Spleen (tissue), 11 donors: ENCODE measurements at regions not wholly inside any gene's neighbourhood (a gene's known extent, or its start where the extent isn't known, plus 50 kb on each side); places are given as distances from the start of the nearest gene placed in this dataset.

Source experiments
- DNase-seq: peaks from one replicate; pipeline ENCODE4 v3.0.0-alpha.2; 2020
- H3K27ac ChIP-seq, 8 donors: fragments of 200-600 bp; sonication (generic) in 7 of 8; 1 replicate in 4 of 8; 2 replicates in 4 of 8; pipeline versions ENCODE4 v1.5.0 to v1.8.0; 2016 to 2021; ENCODE audit warnings: inconsistent platforms in 4 of 8, mild to moderate bottlenecking in 4 of 8, moderate library complexity in 1 of 8
- H3K27me3 ChIP-seq, 7 donors: fragments of 200-600 bp; sonication (generic) in 6 of 7; replicated peaks in 1 of 7; 1 replicate in 4 of 7; 2 replicates in 3 of 7; pipeline versions ENCODE4 v1.5.0 to v1.8.0; 2016 to 2021; ENCODE audit warnings: inconsistent platforms in 3 of 7, mild to moderate bottlenecking in 1 of 7
- H3K36me3 ChIP-seq, 6 donors: fragments of 200-600 bp; sonication (generic) in 5 of 6; 1 replicate in 4 of 6; 2 replicates in 2 of 6; pipeline versions ENCODE4 v1.5.0 to v1.8.0; 2016 to 2021; ENCODE audit warnings: inconsistent platforms in 2 of 6
- H3K4me1 ChIP-seq, 6 donors: fragments of 200-600 bp; sonication (generic) in 5 of 6; 1 replicate in 3 of 6; 2 replicates in 3 of 6; pipeline versions ENCODE4 v1.5.0 to v1.8.0; 2016 to 2021; ENCODE audit warnings: inconsistent platforms in 3 of 6
- H3K4me3 ChIP-seq, 8 donors: fragments of 200-600 bp; sonication (generic) in 7 of 8; 1 replicate in 4 of 8; 2 replicates in 4 of 8; pipeline versions ENCODE4 v1.5.0 to v1.8.0; 2016 to 2021; ENCODE audit warnings: inconsistent platforms in 4 of 8, mild to moderate bottlenecking in 4 of 8, moderate library complexity in 2 of 8
- H3K9me3 ChIP-seq, 8 donors: fragments of 200-600 bp; sonication (generic) in 7 of 8; 1 replicate in 4 of 8; 2 replicates in 4 of 8; pipeline versions ENCODE4 v1.5.0 to v1.8.0; 2016 to 2021; ENCODE audit warnings: inconsistent platforms in 4 of 8
- CTCF ChIP-seq, 11 experiments: fragments of 200-600 bp in 7 of 11; fragments of 450-650 bp in 4 of 11; sonication (generic) in 4 of 11; IDR thresholded peaks in 8 of 11; conservative IDR thresholded peaks in 3 of 11; 1 replicate in 7 of 11; 2 replicates in 4 of 11; pipeline versions ENCODE4 v1.4.0 to v1.8.0; 2016 to 2021; ENCODE audit warnings: antibody characterized with exemption in 11 of 11, inconsistent platforms in 4 of 11, mild to moderate bottlenecking in 1 of 11
- POLR2A ChIP-seq, 3 donors: fragments of 450-650 bp; IDR thresholded peaks; one replicate each; pipeline ENCODE4 v1.5.1; 2017; ENCODE audit warnings: antibody characterized with exemption in 3 of 3, mild to moderate bottlenecking in 1 of 3
- POLR2AphosphoS5 ChIP-seq, 3 donors: sonication (generic); formaldehyde crosslinking; IDR thresholded peaks; one replicate each; pipeline ENCODE4 v1.5.1; 2017; ENCODE audit warnings: antibody characterized with exemption in 3 of 3
- WGBS, 5 donors: extraction: QIAGEN DNeasy Blood & Tissue Kit in 3 of 5; methylation state at CpG; one replicate each; pipeline versions ENCODE4 v1.1.5 to v1.1.7; 2013 to 2018; 5-methylcytosine and 5-hydroxymethylcytosine counted together
- intact Hi-C: fragments of 100-400 bp; cut with DNase I; formaldehyde crosslinking; loops from one replicate; pipeline ENCODE4 v1.15.0; 2023; ENCODE audit warnings: low total_unique reads
- small RNA-seq, 4 donors: library from RNA; depleted of rRNA; stranded (forward); fragments of <200 nt; gene quantifications; one replicate each; pipeline ENCODE3, GENCODE V24; 2016
- donor health status: healthy with polysubstance abuse.
- donor health status: DM: no; HTN: no; CAD: no; lungs with moderate emphysema.
- donor health status: DM: no; HTN: no; CAD: no.
- donor health status: Bipolar disorder and iron deficiency.
- donor health status: healthy.
- donor health status: DM: no; HTN: no; CAD: no.
- donor health status: DM: yes; HTN: yes; CAD: no.

GRCh38 chr2:223541546-223541945 is 60.6 kb downstream of the SCG2 start:
- 73 to 91% (median 81%) methylated on average over 2 of the region's 2 CpGs for WGBS, 5 donors
- intact Hi-C loops: no loop called here
- no peak for TF ChIP-seq POLR2AphosphoS5 (IDR thresholded peaks at IDR 0.05)
- no peak for TF ChIP-seq CTCF (IDR thresholded peaks at IDR 0.05 in 8 of 11, conservative IDR thresholded peaks at IDR 0.05 in 3 of 11)
- TF ChIP-seq POLR2A (IDR thresholded peaks at IDR 0.05): no peak
- H3K36me3 ChIP-seq: no peaks in the 10 kb centered on the region
- H3K9me3 ChIP-seq: no peaks in the 10 kb centered on the region
- H3K27ac ChIP-seq: no peak overlapping the region
- no peak overlapping the region for H3K4me3 ChIP-seq
- DNase-seq: no peak
- H3K27me3 ChIP-seq: peaks cover 0 to 4% (median 0%) of the 10 kb centered on the region in 7 donors
- no peaks in the 10 kb centered on the region for H3K4me1 ChIP-seq

DNA sequence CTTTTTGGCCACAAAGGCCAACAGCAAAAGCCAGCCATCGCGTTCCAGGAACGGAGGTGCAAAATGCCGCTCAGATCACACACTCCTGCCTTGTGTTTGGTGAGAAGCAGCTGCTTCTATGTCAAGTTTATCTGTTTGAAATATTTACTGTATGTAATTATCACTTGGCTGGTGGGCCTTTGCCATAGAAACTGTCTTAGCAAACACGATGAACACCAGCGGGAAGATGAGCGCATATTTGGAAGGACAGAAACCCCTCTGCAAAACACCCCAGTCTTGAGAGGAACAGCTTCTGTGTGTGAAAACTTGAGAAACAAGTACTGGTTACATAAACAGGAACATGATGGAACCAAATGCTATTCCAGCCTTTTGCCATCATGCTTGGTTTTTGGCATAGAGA is 59.7 kb downstream of the SCG2 start:
- TF ChIP-seq POLR2AphosphoS5 (IDR thresholded peaks at IDR 0.05): no peak
- no peak overlapping the region for H3K4me3 ChIP-seq
- 93 to 96% (median 94%) methylated on average over 7 of the region's 7 CpGs for WGBS, 5 donors
- no peaks in the 10 kb centered on the region for H3K9me3 ChIP-seq
- no peak overlapping the region for H3K27ac ChIP-seq
- H3K27me3 ChIP-seq: peaks cover 0 to 4% (median 0%) of the 10 kb centered on the region in 7 donors
- no peaks in the 10 kb centered on the region for H3K4me1 ChIP-seq
- intact Hi-C loops: no loop called here
- H3K36me3 ChIP-seq: no peaks in the 10 kb centered on the region
- no peak for DNase-seq

DNA sequence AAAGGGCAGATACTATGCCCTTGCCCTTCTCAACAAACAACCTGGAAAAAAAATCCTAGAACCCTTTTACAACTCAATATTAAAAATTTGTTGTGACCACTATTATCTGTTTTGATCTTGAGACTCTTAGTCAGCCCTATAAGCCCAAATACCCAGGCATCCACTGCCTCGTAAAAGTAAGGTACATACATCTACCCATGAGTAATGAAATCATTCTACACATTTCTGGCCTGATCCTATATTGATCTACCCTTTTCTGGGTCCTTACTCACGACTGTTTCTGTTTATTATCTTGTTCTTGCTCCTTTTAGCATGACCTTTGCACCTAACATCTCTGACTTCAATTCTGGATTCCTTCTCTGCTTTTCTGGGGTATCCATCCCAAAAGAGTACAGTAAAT is 56.8 kb downstream of the SCG2 start:
- no peak for DNase-seq
- 43 to 62% (median 52%) methylated on average over 2 of the region's 2 CpGs for WGBS, 5 donors

DNA sequence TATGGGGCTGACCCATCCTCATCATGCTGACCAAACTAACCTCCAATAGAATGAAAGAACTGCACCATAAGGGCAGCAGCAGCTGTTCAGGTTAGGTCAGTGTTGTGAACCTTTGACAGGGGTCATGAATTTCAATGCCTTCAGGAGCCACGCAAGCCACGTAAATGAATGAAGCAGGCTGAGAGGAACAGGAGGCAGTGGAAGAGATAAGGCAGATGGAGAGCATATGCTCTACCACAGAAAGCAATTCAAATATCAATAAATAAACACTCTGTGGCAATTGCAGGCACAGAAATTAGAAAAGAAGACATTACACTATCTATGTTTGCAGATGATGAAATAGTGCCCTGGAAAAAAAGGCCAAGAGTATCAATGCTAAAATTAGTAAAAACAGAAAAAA is 56.3 kb downstream of the SCG2 start:
- intact Hi-C loops: no loop called here

More for the DNA sequence above, 56.8 kb downstream of the SCG2 start:
- intact Hi-C loops: no loop called here
- H3K27me3 ChIP-seq: no peaks in the 10 kb centered on the region
- no peak for TF ChIP-seq POLR2A (IDR thresholded peaks at IDR 0.05)
- TF ChIP-seq POLR2AphosphoS5 (IDR thresholded peaks at IDR 0.05): no peak
- TF ChIP-seq CTCF (IDR thresholded peaks at IDR 0.05 in 8 of 11, conservative IDR thresholded peaks at IDR 0.05 in 3 of 11): no peak
- no peak overlapping the region for H3K27ac ChIP-seq
- no peaks in the 10 kb centered on the region for H3K9me3 ChIP-seq
- no peaks in the 10 kb centered on the region for H3K36me3 ChIP-seq
- no peaks in the 10 kb centered on the region for H3K4me1 ChIP-seq
- no peak overlapping the region for H3K4me3 ChIP-seq

More for the DNA sequence above, 56.3 kb downstream of the SCG2 start:
- TF ChIP-seq CTCF (IDR thresholded peaks at IDR 0.05 in 8 of 11, conservative IDR thresholded peaks at IDR 0.05 in 3 of 11) (no peak), POLR2AphosphoS5 (IDR thresholded peaks at IDR 0.05) (no peak), POLR2A (IDR thresholded peaks at IDR 0.05) (no peak)
- Histone ChIP-seq H3K36me3 (no peaks in the 10 kb centered on the region), H3K27ac (no peak overlapping the region), H3K27me3 (no peaks in the 10 kb centered on the region), H3K9me3 (no peaks in the 10 kb centered on the region), H3K4me3 (no peak overlapping the region), H3K4me1 (no peaks in the 10 kb centered on the region)
- DNase-seq: no peak
- WGBS, 5 donors: 53 to 62% (median 59%) methylated on average over 2 of the region's 2 CpGs

Small RNAs in the stretch of these regions (small RNA-seq; reads per million reads assigned to genes)
- gene HIGD1AP4 (0 reads per million in 4 donors), gene RN7SL807P (0 reads per million in 4 donors)
